Suprapubic skin (tissue), 4 donors: ENCODE measurements at regions not wholly inside any gene's neighbourhood (a gene's known extent, or its start where the extent isn't known, plus 50 kb on each side); places are given as distances from the start of the nearest gene placed in this dataset.

ENCODE experiments used
- EP300 ChIP-seq: sonication (generic); formaldehyde crosslinking; IDR thresholded peaks from one replicate; pipeline ENCODE4 v1.6.1; 2017; ENCODE audit warnings: antibody characterized with exemption
- POLR2A ChIP-seq, 2 donors: fragments of 450-650 bp; IDR thresholded peaks; one replicate each; pipeline ENCODE4 v1.6.1; 2017; ENCODE audit warnings: antibody characterized with exemption in 2 of 2, mild to moderate bottlenecking in 2 of 2, moderate library complexity in 2 of 2
- POLR2AphosphoS5 ChIP-seq, 3 donors: sonication (generic); formaldehyde crosslinking; IDR thresholded peaks; one replicate each; pipeline ENCODE4 v1.6.1; 2017; ENCODE audit warnings: antibody characterized with exemption in 3 of 3
- TF ChIP-seq, protein P1 (sequence below), 2 donors: fragments of 200-600 bp in 1 of 2; fragments of 450-650 bp in 1 of 2; sonication (generic) in 1 of 2; IDR thresholded peaks; one replicate each; pipeline ENCODE4 v1.5.1; 2016 to 2019; ENCODE audit warnings: antibody characterized with exemption in 2 of 2, mild to moderate bottlenecking in 1 of 2, moderate library complexity in 1 of 2

GRCh38 chr16:52113533-52114183 is 433.3 kb downstream of the TOX3 start:
- TF ChIP-seq POLR2A (IDR thresholded peaks at IDR 0.05), result no peak
- TF ChIP-seq, protein P1, sequence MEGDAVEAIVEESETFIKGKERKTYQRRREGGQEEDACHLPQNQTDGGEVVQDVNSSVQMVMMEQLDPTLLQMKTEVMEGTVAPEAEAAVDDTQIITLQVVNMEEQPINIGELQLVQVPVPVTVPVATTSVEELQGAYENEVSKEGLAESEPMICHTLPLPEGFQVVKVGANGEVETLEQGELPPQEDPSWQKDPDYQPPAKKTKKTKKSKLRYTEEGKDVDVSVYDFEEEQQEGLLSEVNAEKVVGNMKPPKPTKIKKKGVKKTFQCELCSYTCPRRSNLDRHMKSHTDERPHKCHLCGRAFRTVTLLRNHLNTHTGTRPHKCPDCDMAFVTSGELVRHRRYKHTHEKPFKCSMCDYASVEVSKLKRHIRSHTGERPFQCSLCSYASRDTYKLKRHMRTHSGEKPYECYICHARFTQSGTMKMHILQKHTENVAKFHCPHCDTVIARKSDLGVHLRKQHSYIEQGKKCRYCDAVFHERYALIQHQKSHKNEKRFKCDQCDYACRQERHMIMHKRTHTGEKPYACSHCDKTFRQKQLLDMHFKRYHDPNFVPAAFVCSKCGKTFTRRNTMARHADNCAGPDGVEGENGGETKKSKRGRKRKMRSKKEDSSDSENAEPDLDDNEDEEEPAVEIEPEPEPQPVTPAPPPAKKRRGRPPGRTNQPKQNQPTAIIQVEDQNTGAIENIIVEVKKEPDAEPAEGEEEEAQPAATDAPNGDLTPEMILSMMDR (IDR thresholded peaks at IDR 0.05), result no peak
- no peak for TF ChIP-seq POLR2AphosphoS5 (IDR thresholded peaks at IDR 0.05)
- TF ChIP-seq EP300, result no peak
